ENCODE measurements at regions not wholly inside any gene's neighbourhood (a gene's known extent, or its start where the extent isn't known, plus 50 kb on each side); places are given as distances from the start of the nearest gene placed in this dataset.

DNA sequence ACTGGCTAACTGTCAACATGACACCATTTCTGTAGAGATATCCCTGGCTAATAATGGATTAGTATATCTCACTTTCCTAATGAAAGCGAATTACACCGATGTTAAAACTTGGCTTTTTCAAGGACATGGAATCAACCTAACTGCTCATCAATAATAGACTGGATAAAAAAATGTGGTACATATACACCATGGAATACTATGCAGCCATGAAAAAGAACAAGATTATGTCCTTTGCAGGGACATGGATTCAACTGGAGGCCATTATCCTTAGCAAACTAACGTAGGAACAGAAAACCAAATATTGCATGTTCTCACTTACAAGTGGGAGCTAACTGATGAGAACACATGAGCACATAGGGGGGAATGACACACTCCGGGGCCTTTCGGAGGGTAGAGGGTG is 62.6 kb downstream of the ZIC1 start:
- Histone ChIP-seq H3K4me1 (ENCODE audit: control insufficient read depth, insufficient read depth, low read length, poor library complexity, severe bottlenecking) (no peaks in the 10 kb centered on the region), H3K9me3 (ENCODE audit: control insufficient read depth, low read length) (no peaks in the 10 kb centered on the region), H3K4me3 (ENCODE audit: extremely low read depth, insufficient read depth, low read length, poor library complexity, severe bottlenecking) (no peak overlapping the region), H3K36me3 (ENCODE audit: control insufficient read depth, insufficient read depth, low read length) (no peaks in the 10 kb centered on the region), H3K27ac (ENCODE audit: low read depth, low read length, severe bottlenecking) (no peak overlapping the region)
- 60 to 67% methylated on average over 1 of the region's 5 CpGs for WGBS, 2 experiments (ENCODE audit: insufficient coverage in 2 of 2)

DNA sequence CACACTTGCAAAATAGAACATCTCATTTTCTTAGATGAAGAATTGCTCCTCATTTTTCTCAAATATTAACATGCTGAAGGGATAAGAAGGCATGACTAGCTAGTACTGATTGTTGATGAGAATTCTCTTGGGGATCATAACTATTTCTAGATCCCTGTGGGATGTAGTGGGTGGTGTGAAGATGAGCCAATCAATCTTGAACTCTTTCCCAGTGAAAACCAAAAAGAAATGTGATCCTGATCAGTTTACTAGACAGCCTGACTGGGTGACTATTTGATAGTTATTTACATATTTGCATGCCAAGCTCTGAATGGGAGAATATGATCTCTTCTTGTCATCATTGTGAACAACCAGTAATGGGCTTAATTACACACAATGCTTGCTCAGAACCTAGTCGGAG is 63.7 kb downstream of the ZIC1 start:
- no peak overlapping the region for H3K4me3 ChIP-seq (ENCODE audit: extremely low read depth, insufficient read depth, low read length, poor library complexity, severe bottlenecking)
- no peaks in the 10 kb centered on the region for H3K36me3 ChIP-seq (ENCODE audit: control insufficient read depth, insufficient read depth, low read length)
- WGBS, 2 experiments (ENCODE audit: insufficient coverage in 2 of 2) = 88 to 100% methylated on average over 1 of the region's 1 CpG
- no peaks in the 10 kb centered on the region for H3K4me1 ChIP-seq (ENCODE audit: control insufficient read depth, insufficient read depth, low read length, poor library complexity, severe bottlenecking)
- H3K27ac ChIP-seq (ENCODE audit: low read depth, low read length, severe bottlenecking) = no peak overlapping the region
- no peaks in the 10 kb centered on the region for H3K9me3 ChIP-seq (ENCODE audit: control insufficient read depth, low read length)

DNA sequence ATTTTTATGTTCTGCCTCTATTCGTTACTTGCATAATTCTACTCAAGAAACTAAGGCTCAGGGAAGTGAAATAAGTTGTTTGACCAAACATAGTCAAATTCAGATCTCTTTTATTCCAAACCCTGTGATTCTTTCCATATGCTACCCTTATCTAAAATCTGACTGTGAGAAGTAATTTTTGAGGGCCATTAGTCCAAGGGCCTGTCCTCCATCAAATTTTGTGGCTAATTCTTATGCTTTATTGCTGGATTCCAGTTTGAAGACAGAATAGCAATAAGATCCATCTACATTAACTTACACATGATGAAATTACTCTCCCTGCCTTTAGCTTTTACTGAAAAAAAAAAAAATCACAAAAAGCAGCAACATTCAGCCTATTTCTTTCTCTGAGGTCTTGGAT is 74.0 kb downstream of the ZIC1 start:
- H3K27ac ChIP-seq (ENCODE audit: low read depth, low read length, severe bottlenecking) = no peak overlapping the region
- WGBS, 2 experiments (ENCODE audit: insufficient coverage in 2 of 2) = no CpG with 5 or more reads among the region's 1 CpG
- no peaks in the 10 kb centered on the region for H3K9me3 ChIP-seq (ENCODE audit: control insufficient read depth, low read length)
- no peaks in the 10 kb centered on the region for H3K36me3 ChIP-seq (ENCODE audit: control insufficient read depth, insufficient read depth, low read length)
- H3K4me3 ChIP-seq (ENCODE audit: extremely low read depth, insufficient read depth, low read length, poor library complexity, severe bottlenecking) = no peak overlapping the region
- no peaks in the 10 kb centered on the region for H3K4me1 ChIP-seq (ENCODE audit: control insufficient read depth, insufficient read depth, low read length, poor library complexity, severe bottlenecking)

DNA sequence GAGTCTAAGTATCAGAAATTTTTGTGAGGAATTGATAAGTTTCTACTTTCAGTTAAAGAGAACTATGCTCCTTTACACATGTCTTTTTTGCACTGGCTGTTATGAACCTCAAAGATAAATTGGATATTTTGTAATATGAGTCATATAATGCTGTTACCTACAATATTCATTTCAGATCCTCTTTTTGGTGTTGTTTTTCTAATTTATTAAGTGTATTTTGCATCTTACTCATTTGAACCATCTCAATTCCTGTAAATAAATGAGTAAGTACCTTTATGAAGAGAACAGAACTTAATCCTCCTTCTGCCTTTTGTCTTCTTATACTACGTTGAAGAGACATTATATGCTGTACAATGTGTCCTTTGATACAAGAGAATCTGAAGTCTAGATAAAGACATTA is 74.4 kb downstream of the ZIC1 start:
- H3K36me3 ChIP-seq (ENCODE audit: control insufficient read depth, insufficient read depth, low read length) = no peaks in the 10 kb centered on the region
- H3K4me1 ChIP-seq (ENCODE audit: control insufficient read depth, insufficient read depth, low read length, poor library complexity, severe bottlenecking) = no peaks in the 10 kb centered on the region
- no peak overlapping the region for H3K27ac ChIP-seq (ENCODE audit: low read depth, low read length, severe bottlenecking)
- H3K9me3 ChIP-seq (ENCODE audit: control insufficient read depth, low read length) = no peaks in the 10 kb centered on the region
- no CpG with 5 or more reads among the region's 1 CpG for whole genome bisulfite sequencing, 2 experiments (ENCODE audit: insufficient coverage in 2 of 2)
- no peak overlapping the region for H3K4me3 ChIP-seq (ENCODE audit: extremely low read depth, insufficient read depth, low read length, poor library complexity, severe bottlenecking)

DNA sequence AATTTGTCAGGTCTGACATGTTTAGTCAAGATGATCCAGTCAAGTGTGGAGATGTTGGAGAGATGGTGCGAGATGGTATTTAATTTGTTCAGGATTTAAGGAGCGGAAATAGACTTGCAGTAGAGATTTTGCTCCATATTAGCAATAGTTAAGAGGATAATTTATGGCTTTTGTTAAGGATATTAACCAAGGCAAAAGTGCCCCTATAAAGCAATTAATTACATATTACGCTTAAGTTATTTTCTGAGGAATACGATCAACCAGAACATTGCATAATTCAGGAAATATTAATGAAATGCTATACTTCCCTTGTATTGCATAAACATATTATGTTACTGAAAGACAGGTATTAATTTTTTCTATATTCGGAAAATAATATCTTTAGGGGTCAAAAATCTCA is 83.9 kb downstream of the ZIC1 start:
- no peak overlapping the region for H3K4me3 ChIP-seq (ENCODE audit: extremely low read depth, insufficient read depth, low read length, poor library complexity, severe bottlenecking)
- H3K9me3 ChIP-seq (ENCODE audit: control insufficient read depth, low read length) = no peaks in the 10 kb centered on the region
- no peaks in the 10 kb centered on the region for H3K4me1 ChIP-seq (ENCODE audit: control insufficient read depth, insufficient read depth, low read length, poor library complexity, severe bottlenecking)
- WGBS, 2 experiments (ENCODE audit: insufficient coverage in 2 of 2) = 91 to 94% methylated on average over 2 of the region's 5 CpGs
- no peaks in the 10 kb centered on the region for H3K36me3 ChIP-seq (ENCODE audit: control insufficient read depth, insufficient read depth, low read length)
- H3K27ac ChIP-seq (ENCODE audit: low read depth, low read length, severe bottlenecking) = no peak overlapping the region

DNA sequence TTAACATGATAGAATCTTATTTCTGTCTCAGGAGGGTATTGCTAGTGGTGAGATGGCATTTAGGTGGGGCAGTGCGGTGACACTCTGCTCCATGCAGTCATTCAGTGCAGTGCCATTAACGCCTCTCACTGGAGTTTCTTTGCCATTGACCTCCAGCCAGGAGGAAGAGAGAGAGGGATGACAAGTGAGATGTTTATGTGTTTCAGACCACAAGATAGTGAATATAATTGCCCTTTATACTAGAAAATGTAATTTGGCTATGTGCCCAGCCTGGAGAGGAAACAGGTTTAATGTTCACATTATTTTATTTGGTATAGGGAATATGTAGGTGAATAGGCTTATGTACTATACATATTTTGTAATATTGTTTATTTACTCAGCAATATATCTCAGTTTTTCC is 84.5 kb downstream of the ZIC1 start:
- WGBS, 2 experiments (ENCODE audit: insufficient coverage in 2 of 2) = 100% methylated on average over 1 of the region's 2 CpGs
- no peaks in the 10 kb centered on the region for H3K36me3 ChIP-seq (ENCODE audit: control insufficient read depth, insufficient read depth, low read length)

DNA sequence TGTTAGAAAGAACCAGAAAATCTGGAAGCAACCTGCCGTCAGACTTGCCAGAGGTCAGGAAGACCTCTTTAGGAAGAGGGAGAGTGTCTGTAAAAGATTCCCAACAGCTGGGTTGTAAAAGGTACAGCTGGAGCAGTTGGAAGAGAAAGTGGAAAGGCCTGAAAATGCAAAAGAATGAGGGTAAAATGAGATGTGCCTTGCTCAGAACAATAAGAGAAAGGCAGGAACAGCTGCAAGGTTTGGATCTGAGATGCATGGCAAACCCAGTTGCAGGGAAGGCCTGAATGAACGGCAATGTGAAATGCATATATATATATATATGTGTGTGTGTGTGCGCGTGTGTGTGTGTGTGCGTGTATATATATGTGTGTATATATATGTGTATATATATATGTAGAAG is 88.1 kb downstream of the ZIC1 start:
- 63 to 83% methylated on average over 1 of the region's 5 CpGs for WGBS, 2 experiments (ENCODE audit: insufficient coverage in 2 of 2)
- H3K4me1 ChIP-seq (ENCODE audit: control insufficient read depth, insufficient read depth, low read length, poor library complexity, severe bottlenecking) = no peaks in the 10 kb centered on the region
- no peaks in the 10 kb centered on the region for H3K9me3 ChIP-seq (ENCODE audit: control insufficient read depth, low read length)
- no peaks in the 10 kb centered on the region for H3K36me3 ChIP-seq (ENCODE audit: control insufficient read depth, insufficient read depth, low read length)
- H3K27ac ChIP-seq (ENCODE audit: low read depth, low read length, severe bottlenecking) = no peak overlapping the region
- no peak overlapping the region for H3K4me3 ChIP-seq (ENCODE audit: extremely low read depth, insufficient read depth, low read length, poor library complexity, severe bottlenecking)

More for the DNA sequence above, 84.5 kb downstream of the ZIC1 start:
- Histone ChIP-seq H3K4me1 (ENCODE audit: control insufficient read depth, insufficient read depth, low read length, poor library complexity, severe bottlenecking) (no peaks in the 10 kb centered on the region), H3K27ac (ENCODE audit: low read depth, low read length, severe bottlenecking) (no peak overlapping the region), H3K4me3 (ENCODE audit: extremely low read depth, insufficient read depth, low read length, poor library complexity, severe bottlenecking) (no peak overlapping the region), H3K9me3 (ENCODE audit: control insufficient read depth, low read length) (no peaks in the 10 kb centered on the region)

DNA sequence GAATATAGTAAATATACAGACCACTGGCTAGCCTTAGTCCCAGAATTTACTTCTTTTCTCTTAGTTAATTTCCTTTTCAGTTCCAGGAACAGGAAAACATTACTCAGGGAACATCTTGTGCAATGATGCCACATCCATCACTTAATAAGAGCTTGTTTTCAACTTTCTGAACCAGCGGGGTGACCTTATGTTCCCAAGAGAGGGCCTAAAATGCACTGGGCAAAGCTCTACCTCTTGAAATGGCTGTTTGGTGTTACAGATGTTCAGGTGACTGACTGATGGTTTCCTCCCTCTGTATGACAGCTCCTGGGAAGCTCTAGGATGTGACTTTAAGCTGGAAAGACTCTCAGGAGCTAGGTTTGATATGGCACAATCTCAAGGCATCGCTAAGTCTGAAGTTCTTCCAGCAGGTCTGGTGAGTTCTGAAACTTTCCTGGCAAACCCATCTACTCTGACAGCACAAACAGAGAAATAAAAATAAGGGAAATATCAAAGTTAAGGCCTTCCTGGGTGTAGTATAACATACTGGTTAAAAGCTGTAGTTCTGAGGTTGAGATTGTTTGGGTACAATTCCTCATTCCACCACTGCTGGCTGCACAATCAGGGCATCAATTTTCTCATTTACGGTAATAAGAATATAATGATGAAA is 98.6 kb downstream of the ZIC1 start:
- H3K36me3 ChIP-seq (ENCODE audit: control insufficient read depth, insufficient read depth, low read length) = no peaks in the 10 kb centered on the region
- H3K27ac ChIP-seq (ENCODE audit: low read depth, low read length, severe bottlenecking) = no peak overlapping the region
- no peaks in the 10 kb centered on the region for H3K9me3 ChIP-seq (ENCODE audit: control insufficient read depth, low read length)
- no peak overlapping the region for H3K4me3 ChIP-seq (ENCODE audit: extremely low read depth, insufficient read depth, low read length, poor library complexity, severe bottlenecking)
- 100% methylated on average over 2 of the region's 3 CpGs; no CpG with 5 or more reads in 1 of the 2 experiments for WGBS, 2 experiments (ENCODE audit: insufficient coverage in 2 of 2)
- H3K4me1 ChIP-seq (ENCODE audit: control insufficient read depth, insufficient read depth, low read length, poor library complexity, severe bottlenecking) = no peaks in the 10 kb centered on the region

DNA sequence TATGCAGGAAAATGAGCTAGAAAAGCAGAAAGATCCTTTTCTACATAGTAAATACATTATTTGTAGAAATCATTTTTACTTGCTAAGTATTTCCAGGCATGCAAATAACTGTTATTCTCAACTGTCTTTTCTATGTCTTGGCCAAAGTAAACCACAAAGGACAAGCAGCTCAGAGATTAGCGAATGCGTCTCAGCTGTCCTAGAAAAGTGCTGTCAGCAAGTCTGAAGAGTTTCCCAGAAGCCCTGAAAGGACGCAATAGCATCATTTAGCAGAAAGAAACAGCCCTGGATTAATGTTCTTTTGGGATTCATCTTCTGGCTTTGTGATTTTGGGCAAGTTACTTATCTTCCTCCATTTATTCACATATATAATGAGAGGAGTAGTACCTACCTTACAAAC is 100.3 kb downstream of the ZIC1 start:
- Histone ChIP-seq H3K4me1 (ENCODE audit: control insufficient read depth, insufficient read depth, low read length, poor library complexity, severe bottlenecking) (no peaks in the 10 kb centered on the region), H3K4me3 (ENCODE audit: extremely low read depth, insufficient read depth, low read length, poor library complexity, severe bottlenecking) (no peak overlapping the region), H3K9me3 (ENCODE audit: control insufficient read depth, low read length) (no peaks in the 10 kb centered on the region), H3K36me3 (ENCODE audit: control insufficient read depth, insufficient read depth, low read length) (no peaks in the 10 kb centered on the region), H3K27ac (ENCODE audit: low read depth, low read length, severe bottlenecking) (no peak overlapping the region)
- WGBS, 2 experiments (ENCODE audit: insufficient coverage in 2 of 2) = 95 to 100% methylated on average over 2 to 3 of the region's 3 CpGs

DNA sequence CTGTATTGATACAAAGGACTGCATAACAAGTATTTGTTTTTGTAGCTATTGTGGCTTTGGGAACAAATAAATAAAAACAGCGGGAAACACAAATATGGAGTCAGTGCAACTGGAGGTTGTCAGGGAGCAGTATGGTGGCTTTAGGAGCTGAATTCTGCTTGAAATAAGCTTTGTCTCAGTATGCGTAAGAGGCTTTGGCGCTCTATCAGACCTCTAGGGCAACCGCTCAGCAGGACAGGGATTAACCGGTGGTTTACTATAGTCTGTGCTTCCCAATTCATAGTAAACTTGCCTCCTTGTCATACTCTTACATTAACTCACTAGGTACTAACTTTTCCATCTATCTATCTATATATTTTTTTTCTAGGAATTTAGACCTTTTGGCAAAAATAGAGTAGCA is 104.6 kb downstream of the ZIC1 start:
- Histone ChIP-seq H3K27ac (ENCODE audit: low read depth, low read length, severe bottlenecking) (no peak overlapping the region), H3K36me3 (ENCODE audit: control insufficient read depth, insufficient read depth, low read length) (no peaks in the 10 kb centered on the region), H3K9me3 (ENCODE audit: control insufficient read depth, low read length) (no peaks in the 10 kb centered on the region), H3K4me3 (ENCODE audit: extremely low read depth, insufficient read depth, low read length, poor library complexity, severe bottlenecking) (no peak overlapping the region), H3K4me1 (ENCODE audit: control insufficient read depth, insufficient read depth, low read length, poor library complexity, severe bottlenecking) (no peaks in the 10 kb centered on the region)
- WGBS, 2 experiments (ENCODE audit: insufficient coverage in 2 of 2) = 56 to 86% methylated on average over 2 to 5 of the region's 5 CpGs

DNA sequence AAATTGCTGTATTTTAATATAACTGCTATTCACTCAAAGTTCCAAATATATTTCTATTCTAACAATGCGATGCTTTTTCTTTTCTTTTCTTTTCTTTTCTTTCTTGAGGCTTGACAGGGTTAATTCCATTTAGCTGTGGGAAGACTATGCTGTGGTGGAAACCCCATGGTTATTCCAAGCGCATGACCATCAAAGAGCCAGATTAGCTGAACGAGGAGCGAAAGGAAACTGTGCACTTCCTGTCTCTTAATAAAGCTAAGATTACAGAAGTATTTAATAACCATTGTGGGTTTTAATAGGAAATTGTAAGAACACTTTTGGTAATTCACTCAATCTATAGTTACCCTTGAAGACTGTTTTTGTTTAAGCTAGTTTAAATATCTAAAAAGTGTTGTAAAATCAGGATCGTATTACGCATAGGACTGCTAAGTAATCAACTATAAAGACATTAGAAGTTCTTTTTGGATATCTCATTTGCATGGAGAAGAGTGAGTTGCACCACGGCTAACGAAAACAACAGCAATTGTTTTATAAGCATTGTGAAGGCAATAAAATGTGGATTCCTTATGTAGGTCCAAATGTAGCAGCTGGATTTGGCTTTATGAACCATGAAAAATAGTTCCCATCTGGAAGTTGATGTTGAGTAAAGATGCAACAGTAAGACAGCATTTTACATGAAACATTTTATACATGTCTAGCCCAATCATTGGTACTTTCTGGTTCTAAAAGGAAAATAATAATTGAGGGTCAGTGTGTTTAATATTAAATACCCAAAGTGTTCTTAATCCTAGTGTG is 105.4 kb downstream of the ZIC1 start:
- WGBS, 2 experiments (ENCODE audit: insufficient coverage in 2 of 2) = 100% methylated on average over 1 of the region's 8 CpGs; no CpG with 5 or more reads in 1 of the 2 experiments
- Histone ChIP-seq H3K9me3 (ENCODE audit: control insufficient read depth, low read length) (no peaks in the 10 kb centered on the region), H3K4me1 (ENCODE audit: control insufficient read depth, insufficient read depth, low read length, poor library complexity, severe bottlenecking) (no peaks in the 10 kb centered on the region), H3K36me3 (ENCODE audit: control insufficient read depth, insufficient read depth, low read length) (no peaks in the 10 kb centered on the region), H3K4me3 (ENCODE audit: extremely low read depth, insufficient read depth, low read length, poor library complexity, severe bottlenecking) (no peak overlapping the region), H3K27ac (ENCODE audit: low read depth, low read length, severe bottlenecking) (no peak overlapping the region)

Data from mesodermal cell (in vitro differentiated cells).